ENCODE measurements at regions not wholly inside any gene's neighbourhood (a gene's known extent, or its start where the extent isn't known, plus 50 kb on each side); places are given as distances from the start of the nearest gene placed in this dataset.

GRCh38 chr1:60727552-60727951 is 354.8 kb upstream of the NFIA start:
- no peak for TF ChIP-seq HNF4A (conservative IDR thresholded peaks at IDR 0.05)
- no peak for TF ChIP-seq CTCF (IDR thresholded peaks at IDR 0.05; ENCODE audit: low read depth, low read length, missing input control)
- TF ChIP-seq RAD21 (IDR thresholded peaks at IDR 0.05), result no peak
- no peak for TF ChIP-seq EGR1 (IDR thresholded peaks at IDR 0.05; ENCODE audit: low read depth in 2 of 2)
- TF ChIP-seq RXRA (IDR thresholded peaks at IDR 0.05), result no peak
- no peak for TF ChIP-seq YY1 (IDR thresholded peaks at IDR 0.05)
- no peak for TF ChIP-seq REST (IDR thresholded peaks at IDR 0.05)
- no peak for TF ChIP-seq MAX (IDR thresholded peaks at IDR 0.05)
- no peak for TF ChIP-seq JUND (IDR thresholded peaks at IDR 0.05)
